GM23338 (cell line): ENCODE measurements at regions not wholly inside any gene's neighbourhood (a gene's known extent, or its start where the extent isn't known, plus 50 kb on each side); places are given as distances from the start of the nearest gene placed in this dataset.

Experiments
- ETS1 ChIP-seq: IDR thresholded peaks from 2 replicates; pipeline ENCODE4 v1.6.1; 2016; ENCODE audit warnings: antibody characterized with exemption
- EZH2 ChIP-seq: fragments of 200-600 bp; sonication (generic); IDR thresholded peaks from one replicate; pipeline ENCODE4 v1.8.0; 2017; ENCODE audit warnings: antibody characterized with exemption, mild to moderate bottlenecking, low read depth; ENCODE audit not compliant: unreplicated experiment
- EZH2phosphoT487 ChIP-seq: fragments of 200-600 bp; sonication (generic); IDR thresholded peaks from one replicate; pipeline ENCODE4 v1.8.1; 2018; ENCODE audit warnings: antibody characterized with exemption; ENCODE audit not compliant: unreplicated experiment
- TF ChIP-seq, protein P1 (sequence below), 2 experiments: fragments of 200-600 bp in 1 of 2; sonication (generic) in 1 of 2; conservative IDR thresholded peaks; 2 replicates each; pipeline versions ENCODE4 v1.5.1 to v1.6.1; 2016 to 2017; ENCODE audit warnings: antibody characterized with exemption in 2 of 2, low read depth in 2 of 2, mild to moderate bottlenecking in 2 of 2, moderate library complexity in 1 of 2

- TF ChIP-seq, protein P1, sequence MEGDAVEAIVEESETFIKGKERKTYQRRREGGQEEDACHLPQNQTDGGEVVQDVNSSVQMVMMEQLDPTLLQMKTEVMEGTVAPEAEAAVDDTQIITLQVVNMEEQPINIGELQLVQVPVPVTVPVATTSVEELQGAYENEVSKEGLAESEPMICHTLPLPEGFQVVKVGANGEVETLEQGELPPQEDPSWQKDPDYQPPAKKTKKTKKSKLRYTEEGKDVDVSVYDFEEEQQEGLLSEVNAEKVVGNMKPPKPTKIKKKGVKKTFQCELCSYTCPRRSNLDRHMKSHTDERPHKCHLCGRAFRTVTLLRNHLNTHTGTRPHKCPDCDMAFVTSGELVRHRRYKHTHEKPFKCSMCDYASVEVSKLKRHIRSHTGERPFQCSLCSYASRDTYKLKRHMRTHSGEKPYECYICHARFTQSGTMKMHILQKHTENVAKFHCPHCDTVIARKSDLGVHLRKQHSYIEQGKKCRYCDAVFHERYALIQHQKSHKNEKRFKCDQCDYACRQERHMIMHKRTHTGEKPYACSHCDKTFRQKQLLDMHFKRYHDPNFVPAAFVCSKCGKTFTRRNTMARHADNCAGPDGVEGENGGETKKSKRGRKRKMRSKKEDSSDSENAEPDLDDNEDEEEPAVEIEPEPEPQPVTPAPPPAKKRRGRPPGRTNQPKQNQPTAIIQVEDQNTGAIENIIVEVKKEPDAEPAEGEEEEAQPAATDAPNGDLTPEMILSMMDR (conservative IDR thresholded peaks at IDR 0.05; ENCODE audit: low read depth in 2 of 2): no peak
- TF ChIP-seq EZH2 (no peak), ETS1 (no peak), EZH2phosphoT487 (no peak)
Observed at GRCh38 chrX:145620666-145621065, 197.0 kb upstream of the SLITRK2 start.
